ENCODE measurements at regions not wholly inside any gene's neighbourhood (a gene's known extent, or its start where the extent isn't known, plus 50 kb on each side); places are given as distances from the start of the nearest gene placed in this dataset.

DNA sequence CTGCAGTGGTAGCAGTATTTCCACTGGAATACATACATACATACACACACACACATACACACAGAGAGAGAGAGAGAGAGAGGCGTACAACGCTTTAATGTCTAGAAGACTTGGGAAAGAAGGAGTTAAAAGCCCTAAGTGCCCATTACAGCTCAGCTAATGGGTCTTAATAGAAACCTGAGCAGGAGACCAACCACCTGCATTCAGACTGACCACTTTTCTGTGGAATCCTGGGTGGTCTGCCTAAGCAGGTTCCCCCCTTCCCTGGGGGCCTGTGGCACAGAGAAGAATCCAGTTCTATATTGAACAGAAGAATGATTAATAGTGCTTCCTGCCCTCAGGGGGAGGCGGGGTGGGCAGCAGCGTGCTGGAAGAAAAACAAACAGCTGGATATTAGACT is 312.4 kb upstream of the PRKD1 start (continued):
- TF ChIP-seq, protein P1, sequence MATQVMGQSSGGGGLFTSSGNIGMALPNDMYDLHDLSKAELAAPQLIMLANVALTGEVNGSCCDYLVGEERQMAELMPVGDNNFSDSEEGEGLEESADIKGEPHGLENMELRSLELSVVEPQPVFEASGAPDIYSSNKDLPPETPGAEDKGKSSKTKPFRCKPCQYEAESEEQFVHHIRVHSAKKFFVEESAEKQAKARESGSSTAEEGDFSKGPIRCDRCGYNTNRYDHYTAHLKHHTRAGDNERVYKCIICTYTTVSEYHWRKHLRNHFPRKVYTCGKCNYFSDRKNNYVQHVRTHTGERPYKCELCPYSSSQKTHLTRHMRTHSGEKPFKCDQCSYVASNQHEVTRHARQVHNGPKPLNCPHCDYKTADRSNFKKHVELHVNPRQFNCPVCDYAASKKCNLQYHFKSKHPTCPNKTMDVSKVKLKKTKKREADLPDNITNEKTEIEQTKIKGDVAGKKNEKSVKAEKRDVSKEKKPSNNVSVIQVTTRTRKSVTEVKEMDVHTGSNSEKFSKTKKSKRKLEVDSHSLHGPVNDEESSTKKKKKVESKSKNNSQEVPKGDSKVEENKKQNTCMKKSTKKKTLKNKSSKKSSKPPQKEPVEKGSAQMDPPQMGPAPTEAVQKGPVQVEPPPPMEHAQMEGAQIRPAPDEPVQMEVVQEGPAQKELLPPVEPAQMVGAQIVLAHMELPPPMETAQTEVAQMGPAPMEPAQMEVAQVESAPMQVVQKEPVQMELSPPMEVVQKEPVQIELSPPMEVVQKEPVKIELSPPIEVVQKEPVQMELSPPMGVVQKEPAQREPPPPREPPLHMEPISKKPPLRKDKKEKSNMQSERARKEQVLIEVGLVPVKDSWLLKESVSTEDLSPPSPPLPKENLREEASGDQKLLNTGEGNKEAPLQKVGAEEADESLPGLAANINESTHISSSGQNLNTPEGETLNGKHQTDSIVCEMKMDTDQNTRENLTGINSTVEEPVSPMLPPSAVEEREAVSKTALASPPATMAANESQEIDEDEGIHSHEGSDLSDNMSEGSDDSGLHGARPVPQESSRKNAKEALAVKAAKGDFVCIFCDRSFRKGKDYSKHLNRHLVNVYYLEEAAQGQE (IDR thresholded peaks at IDR 0.05): no peak
- TF ChIP-seq TFCP2L1 (CRISPR knock-in tag; IDR thresholded peaks at IDR 0.05) (no peak), HOXB5 (CRISPR knock-in tag; IDR thresholded peaks at IDR 0.05) (no peak)
- TF ChIP-seq, protein P2, sequence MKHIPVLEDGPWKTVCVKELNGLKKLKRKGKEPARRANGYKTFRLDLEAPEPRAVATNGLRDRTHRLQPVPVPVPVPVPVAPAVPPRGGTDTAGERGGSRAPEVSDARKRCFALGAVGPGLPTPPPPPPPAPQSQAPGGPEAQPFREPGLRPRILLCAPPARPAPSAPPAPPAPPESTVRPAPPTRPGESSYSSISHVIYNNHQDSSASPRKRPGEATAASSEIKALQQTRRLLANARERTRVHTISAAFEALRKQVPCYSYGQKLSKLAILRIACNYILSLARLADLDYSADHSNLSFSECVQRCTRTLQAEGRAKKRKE (CRISPR knock-in tag; IDR thresholded peaks at IDR 0.05; ENCODE audit: low read depth): no peak

DNA sequence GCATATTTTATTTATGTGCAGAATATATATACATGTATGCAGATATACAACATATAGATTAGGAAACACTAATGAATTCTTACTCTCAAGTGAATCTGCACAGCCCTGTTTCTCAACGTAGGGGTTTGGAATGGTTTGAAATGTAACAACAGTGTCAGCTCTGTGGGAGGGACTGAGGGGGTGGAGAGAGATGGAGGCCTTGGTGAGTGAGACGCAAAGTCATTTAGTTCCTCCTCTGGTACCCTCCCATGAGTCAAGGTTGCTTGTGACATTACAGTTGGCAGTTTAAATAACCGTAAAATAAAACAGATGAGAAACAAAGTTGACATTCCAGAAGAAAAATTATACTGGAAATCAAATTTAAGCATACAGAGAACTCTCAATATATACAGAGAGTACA is 313.0 kb upstream of the PRKD1 start:
- Histone ChIP-seq H3K4me1 (no peaks in the 10 kb centered on the region), H3K4me3 (no peak overlapping the region), H3K27ac (no peak overlapping the region), H3K4me2 (no peak overlapping the region), H3K9me3 (no peaks in the 10 kb centered on the region)
- CTCF ChIA-PET: no interaction called here
- 28% methylated on average over 3 of the region's 3 CpGs for WGBS (ENCODE audit: missing lambda C conversion rate)
- ATAC-seq (no peak), FAIRE-seq (no peak), DNase-seq (ENCODE audit: low read depth in 1 of 2, low spot score in 1 of 2) (no peak)
- POLR2A ChIA-PET: no interaction called here
- TF ChIP-seq, protein P3, sequence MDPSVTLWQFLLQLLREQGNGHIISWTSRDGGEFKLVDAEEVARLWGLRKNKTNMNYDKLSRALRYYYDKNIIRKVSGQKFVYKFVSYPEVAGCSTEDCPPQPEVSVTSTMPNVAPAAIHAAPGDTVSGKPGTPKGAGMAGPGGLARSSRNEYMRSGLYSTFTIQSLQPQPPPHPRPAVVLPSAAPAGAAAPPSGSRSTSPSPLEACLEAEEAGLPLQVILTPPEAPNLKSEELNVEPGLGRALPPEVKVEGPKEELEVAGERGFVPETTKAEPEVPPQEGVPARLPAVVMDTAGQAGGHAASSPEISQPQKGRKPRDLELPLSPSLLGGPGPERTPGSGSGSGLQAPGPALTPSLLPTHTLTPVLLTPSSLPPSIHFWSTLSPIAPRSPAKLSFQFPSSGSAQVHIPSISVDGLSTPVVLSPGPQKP (IDR thresholded peaks at IDR 0.05; ENCODE audit: low read depth, low read length): no peak
- TF ChIP-seq, protein P4, sequence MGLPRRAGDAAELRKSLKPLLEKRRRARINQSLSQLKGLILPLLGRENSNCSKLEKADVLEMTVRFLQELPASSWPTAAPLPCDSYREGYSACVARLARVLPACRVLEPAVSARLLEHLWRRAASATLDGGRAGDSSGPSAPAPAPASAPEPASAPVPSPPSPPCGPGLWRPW (IDR thresholded peaks at IDR 0.05): no peak
- TF ChIP-seq HDAC2 (IDR thresholded peaks at IDR 0.05) (no peak), SREBF2 (IDR thresholded peaks at IDR 0.05) (no peak), ESRRA (IDR thresholded peaks at IDR 0.05; ENCODE audit: borderline replicate concordance, low read length) (no peak), MYC (IDR thresholded peaks at IDR 0.05; ENCODE audit: borderline replicate concordance, low read length) (no peak), CBX2 (IDR thresholded peaks at IDR 0.05; ENCODE audit: borderline replicate concordance, low read depth) (no peak), CBX8 (IDR thresholded peaks at IDR 0.05) (no peak), EHMT2 (IDR thresholded peaks at IDR 0.05; ENCODE audit: low read depth) (no peak), RFX5 (IDR thresholded peaks at IDR 0.05) (no peak), BHLHE40 (IDR thresholded peaks at IDR 0.05; ENCODE audit: low read depth, low read length) (no peak), CHD4 (IDR thresholded peaks at IDR 0.05; ENCODE audit: borderline replicate concordance) (no peak), ZC3H11A (IDR thresholded peaks at IDR 0.05) (no peak), MAZ (IDR thresholded peaks at IDR 0.05; ENCODE audit: borderline replicate concordance, low read depth, low read length) (no peak), ZSCAN20 (CRISPR knock-in tag; IDR thresholded peaks at IDR 0.05) (no peak), KDM1A (IDR thresholded peaks at IDR 0.05; ENCODE audit: low read depth) (no peak), CHD2 (IDR thresholded peaks at IDR 0.05; ENCODE audit: low read length, partially characterized antibody) (no peak), NR3C1 (IDR thresholded peaks at IDR 0.05) (no peak)
- TF ChIP-seq, protein P5, sequence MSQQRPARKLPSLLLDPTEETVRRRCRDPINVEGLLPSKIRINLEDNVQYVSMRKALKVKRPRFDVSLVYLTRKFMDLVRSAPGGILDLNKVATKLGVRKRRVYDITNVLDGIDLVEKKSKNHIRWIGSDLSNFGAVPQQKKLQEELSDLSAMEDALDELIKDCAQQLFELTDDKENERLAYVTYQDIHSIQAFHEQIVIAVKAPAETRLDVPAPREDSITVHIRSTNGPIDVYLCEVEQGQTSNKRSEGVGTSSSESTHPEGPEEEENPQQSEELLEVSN (IDR thresholded peaks at IDR 0.05; ENCODE audit: borderline replicate concordance, low read depth): no peak
